ENCODE measurements at regions not wholly inside any gene's neighbourhood (a gene's known extent, or its start where the extent isn't known, plus 50 kb on each side); places are given as distances from the start of the nearest gene placed in this dataset.

DNA sequence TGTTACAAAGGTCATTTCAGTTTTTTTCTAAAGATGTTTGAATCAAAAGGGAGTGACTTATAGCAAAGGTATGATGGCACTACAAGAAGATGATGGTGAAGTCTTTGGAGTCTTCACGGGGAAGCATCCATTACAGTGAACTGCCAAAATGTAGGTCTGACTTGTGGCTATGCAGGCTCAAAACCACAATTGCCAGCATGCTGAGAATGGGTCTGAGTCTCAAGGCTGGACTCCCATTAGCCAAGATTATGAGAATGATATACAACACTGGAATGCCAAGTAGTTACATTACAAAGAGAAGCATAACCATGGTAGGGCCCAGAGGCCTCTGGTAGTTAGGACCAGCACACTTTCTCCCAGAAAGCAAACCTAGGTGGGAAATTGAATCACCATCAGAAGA is 194.2 kb downstream of the MTHFS start:
- no peaks in the 10 kb centered on the region for H3K4me1 ChIP-seq (ENCODE audit: control insufficient read depth, low read length)

DNA sequence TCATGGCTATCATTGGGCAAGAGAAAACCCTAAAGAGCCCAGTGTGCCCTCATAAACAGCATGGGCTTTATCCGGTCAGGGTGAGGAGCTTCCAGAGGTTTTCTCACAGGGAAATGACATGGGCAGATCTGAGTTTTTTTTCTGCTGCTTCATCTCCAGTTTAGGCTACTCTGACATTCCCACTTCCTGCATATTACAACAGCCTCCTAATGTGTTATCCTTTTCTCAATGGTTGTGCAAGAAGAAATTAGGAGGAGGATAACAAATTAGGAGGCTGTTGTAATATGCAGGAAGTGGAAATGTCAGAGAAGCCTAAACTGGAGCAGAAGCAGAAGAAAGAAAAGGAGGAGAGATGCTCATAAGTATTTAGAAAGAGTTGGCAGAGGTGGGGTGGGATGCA is 175.6 kb downstream of the MTHFS start:
- Histone ChIP-seq H3K4me2 (ENCODE audit: low read length) (no peak overlapping the region), H3K36me3 (ENCODE audit: control insufficient read depth, low read length) (no peaks in the 10 kb centered on the region), H3K79me2 (ENCODE audit: control insufficient read depth, low read length) (no peaks in the 10 kb centered on the region), H4K20me1 (ENCODE audit: control insufficient read depth, insufficient read depth, low read depth, low read length) (no peaks in the 10 kb centered on the region), H3K9me3 (ENCODE audit: control insufficient read depth, insufficient read depth, low read length) (no peaks in the 10 kb centered on the region), H3K27ac (ENCODE audit: low read depth, low read length) (no peak overlapping the region), H3K9me2 (replicated peaks; ENCODE audit: control insufficient read depth, low read length) (no peaks in the 10 kb centered on the region), H3F3A (ENCODE audit: control insufficient read depth, insufficient read depth) (no peaks in the 10 kb centered on the region), H3K27me3 (ENCODE audit: control insufficient read depth, low read length) (no peaks in the 10 kb centered on the region), H3K4me1 (ENCODE audit: control insufficient read depth, low read length) (no peaks in the 10 kb centered on the region), H3K4me3 (ENCODE audit: low read length) (no peak overlapping the region)
- no peak for TF ChIP-seq EZH2phosphoT487 (IDR thresholded peaks at IDR 0.05; ENCODE audit: borderline replicate concordance, low read length)
- TF ChIP-seq, protein P1, sequence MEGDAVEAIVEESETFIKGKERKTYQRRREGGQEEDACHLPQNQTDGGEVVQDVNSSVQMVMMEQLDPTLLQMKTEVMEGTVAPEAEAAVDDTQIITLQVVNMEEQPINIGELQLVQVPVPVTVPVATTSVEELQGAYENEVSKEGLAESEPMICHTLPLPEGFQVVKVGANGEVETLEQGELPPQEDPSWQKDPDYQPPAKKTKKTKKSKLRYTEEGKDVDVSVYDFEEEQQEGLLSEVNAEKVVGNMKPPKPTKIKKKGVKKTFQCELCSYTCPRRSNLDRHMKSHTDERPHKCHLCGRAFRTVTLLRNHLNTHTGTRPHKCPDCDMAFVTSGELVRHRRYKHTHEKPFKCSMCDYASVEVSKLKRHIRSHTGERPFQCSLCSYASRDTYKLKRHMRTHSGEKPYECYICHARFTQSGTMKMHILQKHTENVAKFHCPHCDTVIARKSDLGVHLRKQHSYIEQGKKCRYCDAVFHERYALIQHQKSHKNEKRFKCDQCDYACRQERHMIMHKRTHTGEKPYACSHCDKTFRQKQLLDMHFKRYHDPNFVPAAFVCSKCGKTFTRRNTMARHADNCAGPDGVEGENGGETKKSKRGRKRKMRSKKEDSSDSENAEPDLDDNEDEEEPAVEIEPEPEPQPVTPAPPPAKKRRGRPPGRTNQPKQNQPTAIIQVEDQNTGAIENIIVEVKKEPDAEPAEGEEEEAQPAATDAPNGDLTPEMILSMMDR (IDR thresholded peaks at IDR 0.05; ENCODE audit: low read depth, low read length, poor library complexity, severe bottlenecking) = no peak

More for the DNA sequence above, 194.2 kb downstream of the MTHFS start:
- H3F3A ChIP-seq (ENCODE audit: control insufficient read depth, insufficient read depth) = no peaks in the 10 kb centered on the region
- no peak overlapping the region for H3K27ac ChIP-seq (ENCODE audit: low read depth, low read length)
- no peak for TF ChIP-seq EZH2phosphoT487 (IDR thresholded peaks at IDR 0.05; ENCODE audit: borderline replicate concordance, low read length)
- TF ChIP-seq, protein P1 (IDR thresholded peaks at IDR 0.05; ENCODE audit: low read depth, low read length, poor library complexity, severe bottlenecking) = no peak
- no peaks in the 10 kb centered on the region for H3K36me3 ChIP-seq (ENCODE audit: control insufficient read depth, low read length)
- H4K20me1 ChIP-seq (ENCODE audit: control insufficient read depth, insufficient read depth, low read depth, low read length) = no peaks in the 10 kb centered on the region
- H3K4me2 ChIP-seq (ENCODE audit: low read length) = no peak overlapping the region
- H3K9me2 ChIP-seq (replicated peaks; ENCODE audit: control insufficient read depth, low read length) = no peaks in the 10 kb centered on the region
- no peaks in the 10 kb centered on the region for H3K27me3 ChIP-seq (ENCODE audit: control insufficient read depth, low read length)
- H3K79me2 ChIP-seq (ENCODE audit: control insufficient read depth, low read length) = no peaks in the 10 kb centered on the region
- no peak overlapping the region for H3K4me3 ChIP-seq (ENCODE audit: low read length)
- no peaks in the 10 kb centered on the region for H3K9me3 ChIP-seq (ENCODE audit: control insufficient read depth, insufficient read depth, low read length)

DNA sequence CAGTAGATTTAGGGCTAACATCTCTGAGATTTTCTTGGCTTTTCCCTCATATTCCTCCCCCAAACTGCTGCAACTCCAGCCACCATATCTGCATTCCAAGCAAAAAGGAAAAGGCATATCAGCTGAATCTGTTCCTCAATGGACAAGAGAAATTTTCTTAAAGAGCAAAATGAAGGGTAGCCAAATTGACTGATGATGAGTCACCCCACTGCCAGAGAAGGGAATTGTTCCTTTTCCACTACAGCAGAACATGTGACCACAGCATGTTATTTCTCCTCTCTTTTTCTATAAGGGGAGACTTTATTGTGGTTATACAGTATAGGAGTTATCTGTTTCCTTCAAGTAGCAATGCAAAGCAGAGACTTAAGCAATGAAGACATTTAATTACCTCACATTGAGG is 172.5 kb downstream of the MTHFS start:
- H3K4me2 ChIP-seq (ENCODE audit: low read length) = no peak overlapping the region
- TF ChIP-seq, protein P1 (IDR thresholded peaks at IDR 0.05; ENCODE audit: low read depth, low read length, poor library complexity, severe bottlenecking) = no peak
- no peak for TF ChIP-seq EZH2phosphoT487 (IDR thresholded peaks at IDR 0.05; ENCODE audit: borderline replicate concordance, low read length)
- no peaks in the 10 kb centered on the region for H3K36me3 ChIP-seq (ENCODE audit: control insufficient read depth, low read length)
- H3K4me1 ChIP-seq (ENCODE audit: control insufficient read depth, low read length) = no peaks in the 10 kb centered on the region
- no peaks in the 10 kb centered on the region for H3K27me3 ChIP-seq (ENCODE audit: control insufficient read depth, low read length)
- H3F3A ChIP-seq (ENCODE audit: control insufficient read depth, insufficient read depth) = no peaks in the 10 kb centered on the region
- no peak overlapping the region for H3K27ac ChIP-seq (ENCODE audit: low read depth, low read length)
- no peaks in the 10 kb centered on the region for H4K20me1 ChIP-seq (ENCODE audit: control insufficient read depth, insufficient read depth, low read depth, low read length)
- H3K9me2 ChIP-seq (replicated peaks; ENCODE audit: control insufficient read depth, low read length) = no peaks in the 10 kb centered on the region
- H3K79me2 ChIP-seq (ENCODE audit: control insufficient read depth, low read length) = no peaks in the 10 kb centered on the region
- H3K9me3 ChIP-seq (ENCODE audit: control insufficient read depth, insufficient read depth, low read length) = no peaks in the 10 kb centered on the region
- no peak overlapping the region for H3K4me3 ChIP-seq (ENCODE audit: low read length)

DNA sequence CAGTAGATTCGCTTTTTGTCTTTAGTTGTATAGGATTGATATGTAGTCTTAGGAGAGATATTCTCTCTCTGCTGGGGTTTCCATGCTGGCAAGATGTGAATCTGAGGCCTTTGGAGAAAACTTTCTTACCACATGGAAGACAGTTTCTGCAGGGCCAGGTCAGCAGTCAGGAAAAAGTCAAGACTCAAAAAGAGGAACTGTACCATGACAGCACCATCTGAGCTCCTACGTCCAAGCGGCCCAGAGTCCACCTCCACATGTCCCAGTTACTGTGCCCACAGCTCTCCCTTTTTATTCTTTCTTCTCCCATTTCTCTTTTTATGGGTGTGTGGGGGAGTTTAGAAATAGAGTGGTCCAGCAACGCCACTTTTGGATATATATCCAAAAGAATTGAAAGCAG is 172.0 kb downstream of the MTHFS start:
- H3K27ac ChIP-seq (ENCODE audit: low read depth, low read length) = no peak overlapping the region
- H3K79me2 ChIP-seq (ENCODE audit: control insufficient read depth, low read length) = no peaks in the 10 kb centered on the region
- no peaks in the 10 kb centered on the region for H3K36me3 ChIP-seq (ENCODE audit: control insufficient read depth, low read length)
- no peaks in the 10 kb centered on the region for H3K4me1 ChIP-seq (ENCODE audit: control insufficient read depth, low read length)
- no peak for TF ChIP-seq EZH2phosphoT487 (IDR thresholded peaks at IDR 0.05; ENCODE audit: borderline replicate concordance, low read length)
- TF ChIP-seq, protein P1 (IDR thresholded peaks at IDR 0.05; ENCODE audit: low read depth, low read length, poor library complexity, severe bottlenecking) = no peak
- H3K4me2 ChIP-seq (ENCODE audit: low read length) = no peak overlapping the region
- no peaks in the 10 kb centered on the region for H3K27me3 ChIP-seq (ENCODE audit: control insufficient read depth, low read length)
- no peaks in the 10 kb centered on the region for H3K9me3 ChIP-seq (ENCODE audit: control insufficient read depth, insufficient read depth, low read length)
- no peaks in the 10 kb centered on the region for H3K9me2 ChIP-seq (replicated peaks; ENCODE audit: control insufficient read depth, low read length)
- H3F3A ChIP-seq (ENCODE audit: control insufficient read depth, insufficient read depth) = no peaks in the 10 kb centered on the region
- no peak overlapping the region for H3K4me3 ChIP-seq (ENCODE audit: low read length)
- H4K20me1 ChIP-seq (ENCODE audit: control insufficient read depth, insufficient read depth, low read depth, low read length) = no peaks in the 10 kb centered on the region
